ENCODE measurements at regions not wholly inside any gene's neighbourhood (a gene's known extent, or its start where the extent isn't known, plus 50 kb on each side); places are given as distances from the start of the nearest gene placed in this dataset.

DNA sequence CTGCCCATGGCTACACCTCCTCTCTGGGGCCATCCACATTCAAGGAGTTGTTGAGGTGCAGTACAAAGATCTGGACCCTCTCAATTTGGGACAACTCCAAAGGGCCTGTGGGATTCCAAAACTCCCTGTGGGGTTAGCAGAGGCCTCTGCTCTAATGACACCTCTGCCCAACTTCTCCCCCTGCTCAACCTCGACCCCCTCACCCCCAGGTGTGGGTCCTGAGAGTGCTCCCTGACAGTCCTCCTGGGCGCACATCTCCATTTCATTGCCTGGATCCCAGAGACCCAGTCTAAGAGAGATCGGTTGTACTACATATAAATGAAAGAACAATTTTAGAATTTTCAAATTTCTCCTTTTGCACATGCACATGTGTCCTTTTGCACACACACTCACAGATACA, 73.0 kb upstream of the NKD1 start:
- TF ChIP-seq, protein P1, sequence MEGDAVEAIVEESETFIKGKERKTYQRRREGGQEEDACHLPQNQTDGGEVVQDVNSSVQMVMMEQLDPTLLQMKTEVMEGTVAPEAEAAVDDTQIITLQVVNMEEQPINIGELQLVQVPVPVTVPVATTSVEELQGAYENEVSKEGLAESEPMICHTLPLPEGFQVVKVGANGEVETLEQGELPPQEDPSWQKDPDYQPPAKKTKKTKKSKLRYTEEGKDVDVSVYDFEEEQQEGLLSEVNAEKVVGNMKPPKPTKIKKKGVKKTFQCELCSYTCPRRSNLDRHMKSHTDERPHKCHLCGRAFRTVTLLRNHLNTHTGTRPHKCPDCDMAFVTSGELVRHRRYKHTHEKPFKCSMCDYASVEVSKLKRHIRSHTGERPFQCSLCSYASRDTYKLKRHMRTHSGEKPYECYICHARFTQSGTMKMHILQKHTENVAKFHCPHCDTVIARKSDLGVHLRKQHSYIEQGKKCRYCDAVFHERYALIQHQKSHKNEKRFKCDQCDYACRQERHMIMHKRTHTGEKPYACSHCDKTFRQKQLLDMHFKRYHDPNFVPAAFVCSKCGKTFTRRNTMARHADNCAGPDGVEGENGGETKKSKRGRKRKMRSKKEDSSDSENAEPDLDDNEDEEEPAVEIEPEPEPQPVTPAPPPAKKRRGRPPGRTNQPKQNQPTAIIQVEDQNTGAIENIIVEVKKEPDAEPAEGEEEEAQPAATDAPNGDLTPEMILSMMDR (IDR thresholded peaks at IDR 0.05; ENCODE audit: poor library complexity) = no peak
- TF ChIP-seq EZH2 (IDR thresholded peaks at IDR 0.05; ENCODE audit: borderline replicate concordance) (no peak), EZH2phosphoT487 (IDR thresholded peaks at IDR 0.05; ENCODE audit: low read depth, severe bottlenecking, unreplicated experiment) (no peak)
- H3K9me2 ChIP-seq (replicated peaks; ENCODE audit: insufficient read depth) = no peaks in the 10 kb centered on the region
- no peak overlapping the region for H3K4me3 ChIP-seq
- peaks cover 6% of the 10 kb centered on the region for H3K27me3 ChIP-seq
- no peaks in the 10 kb centered on the region for H3K79me2 ChIP-seq
- H3K4me2 ChIP-seq = no peak overlapping the region
- H2AFZ ChIP-seq = no peak overlapping the region
- WGBS (ENCODE audit: low lambda C conversion rate, missing lambda C conversion rate) = 93% methylated on average over 3 of the region's 3 CpGs
- no peaks in the 10 kb centered on the region for H4K20me1 ChIP-seq (ENCODE audit: insufficient read depth, poor library complexity, severe bottlenecking)
- H3K27ac ChIP-seq = no peak overlapping the region
- H3K36me3 ChIP-seq (replicated peaks; ENCODE audit: insufficient read depth, low read depth) = no peaks in the 10 kb centered on the region
- no peak for DNase-seq (ENCODE audit: low spot score)
- no peaks in the 10 kb centered on the region for H3K9me3 ChIP-seq (ENCODE audit: low read depth)
- H3K4me1 ChIP-seq (ENCODE audit: insufficient read depth) = no peaks in the 10 kb centered on the region

DNA sequence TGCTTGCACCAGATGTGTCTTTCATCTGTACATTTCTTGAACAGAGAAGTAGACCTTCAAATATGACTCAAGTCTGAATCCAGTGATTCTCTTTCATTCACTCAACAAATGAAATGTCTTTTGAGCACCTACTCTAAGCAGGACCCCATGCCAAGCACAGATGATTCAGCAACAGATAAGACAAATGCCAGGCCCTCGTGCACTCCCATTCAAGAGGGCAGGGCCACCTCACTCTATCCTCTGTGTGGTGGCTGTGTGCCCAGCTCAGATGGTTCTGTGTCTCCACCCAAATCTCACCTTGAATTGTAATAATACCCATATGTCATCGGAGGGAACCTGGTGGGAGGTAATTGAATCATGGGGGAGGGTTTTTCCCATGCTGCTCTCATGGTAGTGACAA, 74.1 kb upstream of the NKD1 start:
- peaks cover 6% of the 10 kb centered on the region for H3K27me3 ChIP-seq
- H4K20me1 ChIP-seq (ENCODE audit: insufficient read depth, poor library complexity, severe bottlenecking) = no peaks in the 10 kb centered on the region
- no peak overlapping the region for H3K27ac ChIP-seq
- no peak overlapping the region for H2AFZ ChIP-seq
- H3K79me2 ChIP-seq = no peaks in the 10 kb centered on the region
- TF ChIP-seq EZH2 (IDR thresholded peaks at IDR 0.05; ENCODE audit: borderline replicate concordance) (no peak), EZH2phosphoT487 (IDR thresholded peaks at IDR 0.05; ENCODE audit: low read depth, severe bottlenecking, unreplicated experiment) (no peak)
- TF ChIP-seq, protein P1 (IDR thresholded peaks at IDR 0.05; ENCODE audit: poor library complexity) = no peak
- H3K36me3 ChIP-seq (replicated peaks; ENCODE audit: insufficient read depth, low read depth) = no peaks in the 10 kb centered on the region
- DNase-seq (ENCODE audit: low spot score) = no peak
- WGBS (ENCODE audit: low lambda C conversion rate, missing lambda C conversion rate) = 93% methylated on average over 2 of the region's 2 CpGs
- H3K9me3 ChIP-seq (ENCODE audit: low read depth) = no peaks in the 10 kb centered on the region
- no peaks in the 10 kb centered on the region for H3K9me2 ChIP-seq (replicated peaks; ENCODE audit: insufficient read depth)
- no peaks in the 10 kb centered on the region for H3K4me1 ChIP-seq (ENCODE audit: insufficient read depth)
- no peak overlapping the region for H3K4me2 ChIP-seq
- H3K4me3 ChIP-seq = no peak overlapping the region

DNA sequence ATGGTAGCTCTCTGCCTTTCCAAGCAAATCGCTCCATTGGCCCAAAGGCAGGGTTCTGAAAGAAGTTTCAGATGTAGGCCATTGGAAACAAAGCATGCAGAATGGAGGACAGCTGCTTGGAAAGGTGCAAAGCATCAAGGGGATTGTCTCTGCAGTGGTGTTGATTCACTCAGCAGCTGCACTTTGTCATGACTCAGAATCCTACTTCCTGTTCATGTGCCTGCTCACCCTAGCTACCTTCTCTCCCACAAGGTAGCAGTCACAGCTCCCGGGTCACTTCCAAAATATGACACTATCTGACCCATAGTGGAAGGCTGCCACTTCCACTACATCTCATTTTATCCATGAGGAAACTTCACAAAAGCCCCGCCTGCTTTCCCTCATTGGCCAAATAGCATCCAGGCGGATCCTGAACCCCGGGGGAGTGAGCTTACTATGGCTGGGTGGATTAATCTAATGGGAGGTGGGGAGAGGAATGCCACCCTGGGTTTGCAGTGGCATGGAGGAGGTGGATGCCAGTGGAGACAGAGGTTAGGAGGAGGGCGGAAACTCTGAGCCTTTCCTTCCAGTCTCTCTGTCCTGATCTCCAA, 74.7 kb upstream of the NKD1 start:
- TF ChIP-seq EZH2 (IDR thresholded peaks at IDR 0.05; ENCODE audit: borderline replicate concordance) = no peak
- TF ChIP-seq EZH2phosphoT487 (IDR thresholded peaks at IDR 0.05; ENCODE audit: low read depth, severe bottlenecking, unreplicated experiment) = no peak
- TF ChIP-seq, protein P1 (IDR thresholded peaks at IDR 0.05; ENCODE audit: poor library complexity) = no peak
- no peak overlapping the region for H3K4me3 ChIP-seq
- H3K4me2 ChIP-seq = no peak overlapping the region
- no peaks in the 10 kb centered on the region for H3K9me3 ChIP-seq (ENCODE audit: low read depth)
- no peaks in the 10 kb centered on the region for H3K79me2 ChIP-seq
- H2AFZ ChIP-seq = no peak overlapping the region
- H4K20me1 ChIP-seq (ENCODE audit: insufficient read depth, poor library complexity, severe bottlenecking) = no peaks in the 10 kb centered on the region
- H3K9me2 ChIP-seq (replicated peaks; ENCODE audit: insufficient read depth) = no peaks in the 10 kb centered on the region
- no peak for DNase-seq (ENCODE audit: low spot score)
- no peaks in the 10 kb centered on the region for H3K36me3 ChIP-seq (replicated peaks; ENCODE audit: insufficient read depth, low read depth)
- 83% methylated on average over 6 of the region's 6 CpGs for WGBS (ENCODE audit: low lambda C conversion rate, missing lambda C conversion rate)
- H3K4me1 ChIP-seq (ENCODE audit: insufficient read depth) = peaks cover 4% of the 10 kb centered on the region
- peaks cover 6% of the 10 kb centered on the region for H3K27me3 ChIP-seq
- H3K27ac ChIP-seq = no peak overlapping the region

All from hepatocyte (in vitro differentiated cells).